ENCODE measurements at regions not wholly inside any gene's neighbourhood (a gene's known extent, or its start where the extent isn't known, plus 50 kb on each side); places are given as distances from the start of the nearest gene placed in this dataset.
A peak's percentile ranks its signal among the peaks of the same experiment; 100 is the strongest.

GRCh38 chr18:54717673-54718407 lies 110.4 kb upstream of the RAB27B start:
- no peak for DNase-seq

DNA sequence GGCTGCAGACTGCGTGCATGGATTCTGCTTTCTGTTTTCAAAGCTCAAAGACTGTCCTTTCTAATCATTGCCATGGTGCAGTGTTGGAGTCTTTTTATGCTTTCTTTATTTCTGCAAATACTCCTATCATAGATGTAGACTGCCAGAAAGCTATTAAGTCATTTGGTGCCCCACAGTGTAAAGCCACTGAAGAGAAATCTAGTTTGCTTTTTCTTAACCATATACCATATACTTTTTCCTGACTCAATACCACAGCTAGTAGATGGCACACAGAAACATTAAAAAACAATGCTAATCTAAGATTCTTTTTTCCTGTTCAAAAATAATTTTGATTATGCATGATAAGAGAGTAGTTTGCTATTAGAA lies 109.9 kb upstream of the RAB27B start:
- DNase-seq: no peak

DNA sequence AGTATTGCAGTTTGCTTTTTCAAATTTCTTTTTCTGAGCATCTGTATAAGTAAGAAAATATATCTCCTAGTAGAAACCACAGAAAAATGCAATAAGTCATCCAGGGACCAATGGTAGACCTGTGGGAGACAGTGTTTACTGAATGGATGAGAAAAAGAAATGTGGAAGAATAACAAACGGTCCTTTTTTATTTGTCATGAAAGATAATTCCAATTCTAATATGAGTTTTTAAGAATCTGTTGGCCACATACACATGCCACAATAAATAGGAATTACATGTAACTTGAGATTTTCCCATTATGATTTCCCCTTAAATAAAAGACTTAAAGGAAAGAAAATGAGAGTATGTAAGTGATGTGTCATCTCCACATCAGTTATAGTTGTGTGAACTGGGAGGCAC lies 107.7 kb upstream of the RAB27B start:
- peak; percentile 52 for DNase-seq

- no peak for DNase-seq
These were observed 102.1 kb upstream of the RAB27B start for GRCh38 chr18:54726143-54726542.

DNA sequence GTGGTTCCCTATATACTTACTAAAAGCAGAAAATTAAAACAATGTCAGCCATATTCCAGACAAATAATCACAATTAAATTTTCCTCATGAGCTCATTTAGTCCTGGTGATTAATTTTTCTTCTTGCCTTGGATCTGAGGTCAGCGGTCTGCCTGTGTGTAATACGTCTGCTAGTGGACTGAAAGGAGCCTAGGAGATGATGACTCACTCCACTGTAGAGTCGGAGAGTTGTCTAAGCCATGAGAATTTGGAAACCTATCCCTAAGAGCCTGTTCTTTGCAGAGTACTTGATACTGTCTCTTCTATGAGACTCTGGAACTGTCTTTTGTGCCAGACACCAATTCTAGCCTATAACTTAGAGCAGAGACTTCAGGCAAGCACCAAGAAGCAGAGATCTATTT lies 94.2 kb upstream of the RAB27B start:
- peak; percentile 83 for DNase-seq

DNA sequence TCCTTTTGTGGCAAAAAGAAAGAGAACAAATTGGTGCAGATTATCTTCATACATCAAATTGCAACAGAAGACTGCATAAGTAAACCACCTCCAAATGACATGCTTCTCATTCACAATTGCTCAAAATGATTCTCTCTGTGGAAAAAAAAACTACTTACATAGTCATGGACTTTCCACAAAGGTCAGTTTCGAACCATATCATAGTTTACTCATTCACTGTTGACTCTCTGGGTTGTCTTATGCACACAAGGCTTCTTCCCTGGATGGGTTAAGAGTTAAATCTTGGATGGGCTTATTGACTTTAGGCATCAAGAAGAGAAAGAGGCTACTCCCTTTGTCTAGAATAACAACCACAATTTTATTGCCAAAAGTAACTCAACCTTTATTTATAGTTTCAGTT lies 91.3 kb upstream of the RAB27B start:
- no peak for DNase-seq

DNA sequence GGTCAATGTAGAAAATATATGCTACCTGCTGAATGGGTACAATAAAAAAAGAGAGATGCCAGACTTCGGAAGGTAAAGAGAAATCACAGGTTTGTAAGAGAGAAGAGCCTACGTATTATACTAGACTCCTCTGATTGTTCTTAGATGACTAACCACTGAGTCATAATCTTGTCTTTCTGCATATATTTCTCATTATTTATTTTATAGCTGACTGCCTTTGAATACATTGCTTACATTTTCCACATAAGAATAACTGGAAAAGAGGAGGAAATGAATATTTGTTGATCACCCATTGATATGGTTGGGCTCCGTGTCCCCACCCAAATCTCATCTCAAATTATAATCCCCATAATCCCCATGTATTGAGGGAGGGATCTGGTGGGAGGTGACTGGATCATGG lies 90.3 kb upstream of the RAB27B start:
- peak; percentile 78 for DNase-seq

GRCh38 chr18:54739476-54739875 lies 88.8 kb upstream of the RAB27B start:
- DNase-seq: peak; percentile 26

GRCh38 chr18:54740136-54740846 lies 88.0 kb upstream of the RAB27B start:
- DNase-seq: peak; percentile 72

GRCh38 chr18:54742120-54742519 lies 86.2 kb upstream of the RAB27B start:
- no peak for DNase-seq

- peak; percentile 90 for DNase-seq
These were observed 85.3 kb upstream of the RAB27B start for GRCh38 chr18:54742659-54743604.

DNA sequence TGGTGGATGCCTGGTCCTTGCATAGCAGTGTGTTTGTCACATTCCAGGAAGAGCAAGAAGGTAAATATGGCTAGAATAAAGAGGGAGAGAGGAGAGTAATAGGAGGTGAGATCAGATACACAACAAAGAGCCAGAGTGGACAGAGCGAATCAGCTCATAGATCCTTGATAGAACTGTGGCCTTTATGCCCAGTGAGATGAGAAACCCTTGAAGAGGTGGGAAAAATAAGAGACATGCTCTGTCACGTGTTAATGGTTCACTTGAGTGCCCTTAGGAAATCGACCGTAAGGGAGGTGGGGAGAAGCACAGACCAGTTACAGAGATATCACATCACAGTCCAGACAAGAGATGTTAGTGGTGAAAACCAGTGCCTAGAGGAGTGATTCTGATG lies 84.7 kb upstream of the RAB27B start:
- DNase-seq: no peak

DNA sequence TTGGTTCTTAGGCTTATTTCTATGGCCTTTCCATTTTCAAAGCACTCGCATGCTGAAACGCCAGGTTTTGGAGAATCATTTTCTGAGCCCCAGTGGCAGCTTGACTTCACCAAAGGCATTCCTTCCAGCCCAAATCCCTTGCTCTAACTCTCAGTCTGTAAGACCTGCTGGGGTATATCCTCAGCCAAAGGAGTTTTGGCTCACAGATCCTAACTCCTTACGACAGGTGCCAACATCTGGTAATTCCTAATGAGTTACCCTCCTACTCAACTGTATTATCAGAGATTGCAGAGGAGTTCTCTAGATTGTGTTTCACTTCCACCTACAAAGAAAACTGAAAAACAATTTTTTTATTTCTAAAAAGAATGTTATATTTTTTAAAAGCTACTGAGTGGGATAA lies 79.0 kb upstream of the RAB27B start:
- DNase-seq: no peak

GRCh38 chr18:54750350-54750749 lies 77.9 kb upstream of the RAB27B start:
- DNase-seq: no peak

DNA sequence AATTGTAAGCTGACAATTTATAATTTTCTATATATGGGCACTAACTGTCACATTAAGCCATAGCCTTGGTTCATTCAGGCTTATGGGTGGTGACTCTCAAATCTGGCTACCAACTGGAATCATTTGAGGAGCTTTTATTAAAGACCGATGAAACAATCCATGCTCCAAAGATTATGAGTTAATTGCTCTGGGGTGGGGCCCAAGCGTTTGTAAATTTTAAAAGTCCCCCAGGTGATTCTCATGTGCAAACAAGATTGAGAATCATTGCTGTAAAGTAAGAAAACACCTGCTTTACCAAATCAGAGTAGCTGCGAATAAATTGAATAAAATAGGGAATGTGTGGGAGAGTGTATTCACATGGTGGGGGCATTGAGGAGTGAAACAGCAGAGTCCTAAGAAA lies 76.1 kb upstream of the RAB27B start:
- no peak for DNase-seq

GRCh38 chr18:54755456-54755855 lies 72.8 kb upstream of the RAB27B start:
- DNase-seq: no peak

DNA sequence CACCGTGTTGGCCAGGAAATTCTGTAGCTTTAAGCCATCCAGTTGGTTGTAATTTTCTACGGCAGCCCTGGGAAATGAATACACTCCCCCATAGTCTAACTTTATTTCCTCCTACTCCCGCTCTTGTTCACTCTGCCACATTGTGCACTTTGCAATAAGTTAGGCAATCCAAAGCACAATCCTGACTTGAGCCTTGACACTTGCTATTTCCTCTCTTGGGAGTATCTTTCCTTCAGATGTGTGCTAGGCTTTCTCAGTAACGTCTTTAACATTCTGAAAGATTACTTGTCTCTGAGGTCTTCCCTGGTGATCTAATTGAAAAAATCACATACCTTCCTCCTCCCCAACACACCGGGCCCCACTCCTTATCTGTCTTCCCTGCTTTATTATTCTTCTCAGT lies 65.9 kb upstream of the RAB27B start:
- DNase-seq: no peak

- DNase-seq: no peak
These were observed 63.5 kb upstream of the RAB27B start for GRCh38 chr18:54764786-54765185.

DNA sequence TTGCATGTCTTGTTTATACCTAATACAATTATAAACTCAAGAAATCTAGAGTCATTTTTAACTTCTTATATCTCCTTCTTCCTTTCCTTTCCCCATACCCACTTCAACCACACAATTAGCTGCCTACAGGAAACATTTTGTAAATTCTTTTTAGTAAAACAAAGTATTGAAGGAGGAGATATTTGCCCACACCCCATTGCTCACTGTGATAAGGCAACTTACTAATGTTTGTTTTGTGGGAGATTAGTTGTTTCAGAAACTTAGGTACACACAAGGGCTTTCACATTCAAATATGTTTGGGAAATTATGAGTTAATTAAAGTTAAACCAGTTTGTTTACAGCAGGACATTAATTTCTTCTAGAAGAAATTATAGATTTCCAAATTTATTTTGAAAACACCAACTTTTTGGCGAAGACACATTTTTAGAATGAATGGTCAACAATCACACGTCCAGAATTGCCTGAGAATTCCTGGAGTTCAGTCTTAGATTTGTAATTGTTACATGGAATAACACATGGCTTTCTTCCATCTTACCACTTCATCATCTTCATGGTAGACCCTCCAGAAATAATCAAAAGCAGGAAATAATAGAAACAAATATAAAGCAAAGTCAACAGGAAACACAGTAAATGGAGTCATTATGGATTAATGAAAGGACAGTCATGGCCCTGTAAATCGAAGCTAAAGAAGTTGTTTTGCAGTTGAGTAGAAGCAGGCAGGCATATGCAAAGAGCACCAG lies 62.5 kb upstream of the RAB27B start:
- no peak for DNase-seq

- DNase-seq: no peak
These were observed 61.6 kb upstream of the RAB27B start for GRCh38 chr18:54766634-54767033.

DNA sequence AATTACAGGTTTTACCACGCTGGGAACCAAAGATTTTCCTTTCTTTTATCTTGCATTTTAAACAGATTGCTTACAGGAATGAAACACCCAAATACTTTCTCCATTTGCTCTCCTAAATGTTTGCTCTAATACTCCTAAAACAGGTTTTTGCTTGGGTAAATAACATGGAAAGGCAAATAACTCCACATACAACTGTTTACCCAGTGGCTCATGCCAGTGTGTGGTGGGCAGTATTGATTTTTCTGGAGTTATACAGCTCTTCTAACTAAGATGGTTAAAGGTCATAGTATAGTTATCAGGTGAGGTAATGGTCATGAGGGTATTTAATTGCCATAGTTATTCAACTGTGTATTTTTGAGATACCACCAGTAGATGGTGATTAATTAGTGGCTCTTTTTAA lies 61.2 kb upstream of the RAB27B start:
- DNase-seq: no peak
